22Rv1 (cell line): ENCODE measurements at regions not wholly inside any gene's neighbourhood (a gene's known extent, or its start where the extent isn't known, plus 50 kb on each side); places are given as distances from the start of the nearest gene placed in this dataset.
"Not testable (repeated sequence)": the region's sequence is repeated elsewhere in the genome, so short reads cannot be mapped to it uniquely, and the experiment has no call there.

ENCODE experiments used
- H3K27ac ChIP-seq: fragments of 450-650 bp; 2 replicates; pipeline ENCODE4 v1.5.1; 2017
- ZFX ChIP-seq: fragments of 450-650 bp; IDR thresholded peaks from 2 replicates; pipeline ENCODE4 v1.6.1; 2017; ENCODE audit warnings: antibody characterized with exemption, borderline replicate concordance
- TF ChIP-seq, protein P1 (sequence below): fragments of 450-650 bp; IDR thresholded peaks from 2 replicates; pipeline ENCODE4 v1.5.1; 2017; ENCODE audit warnings: mild to moderate bottlenecking

DNA sequence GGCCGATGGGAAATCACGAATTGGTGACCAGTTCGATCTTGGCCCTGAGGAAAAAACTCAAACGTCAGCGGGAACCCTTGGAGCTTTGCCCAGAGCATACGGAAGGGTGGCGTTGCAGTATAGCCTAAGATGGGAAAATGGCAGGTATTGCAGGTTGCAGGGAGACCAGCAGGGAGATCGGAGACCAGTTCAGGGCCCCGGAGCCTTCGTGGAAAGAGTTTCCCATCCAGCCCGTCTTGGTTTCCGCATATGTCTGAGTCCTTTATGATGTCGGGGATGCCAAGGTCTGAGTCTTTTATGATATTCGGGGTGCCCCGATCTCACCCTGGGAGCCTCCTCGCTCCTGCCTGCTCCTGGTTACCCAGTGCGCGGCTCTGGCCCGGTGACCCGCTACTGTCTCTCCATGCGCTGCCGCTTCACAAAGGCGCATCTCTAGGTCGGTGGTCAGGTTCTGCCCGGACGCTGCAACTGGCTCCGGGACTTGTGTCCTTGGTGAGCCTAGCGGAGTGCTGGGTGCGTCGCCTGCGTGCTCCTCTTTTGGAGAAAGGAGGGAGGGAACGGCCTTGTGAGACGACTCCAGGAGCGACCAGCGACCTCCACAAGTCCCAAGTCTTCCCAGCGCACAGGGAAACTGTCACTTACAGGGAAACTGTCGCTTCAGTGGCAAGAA is 94.2 kb downstream of the PRKAB2 start:
- TF ChIP-seq ZFX = no peak
- TF ChIP-seq, protein P1, sequence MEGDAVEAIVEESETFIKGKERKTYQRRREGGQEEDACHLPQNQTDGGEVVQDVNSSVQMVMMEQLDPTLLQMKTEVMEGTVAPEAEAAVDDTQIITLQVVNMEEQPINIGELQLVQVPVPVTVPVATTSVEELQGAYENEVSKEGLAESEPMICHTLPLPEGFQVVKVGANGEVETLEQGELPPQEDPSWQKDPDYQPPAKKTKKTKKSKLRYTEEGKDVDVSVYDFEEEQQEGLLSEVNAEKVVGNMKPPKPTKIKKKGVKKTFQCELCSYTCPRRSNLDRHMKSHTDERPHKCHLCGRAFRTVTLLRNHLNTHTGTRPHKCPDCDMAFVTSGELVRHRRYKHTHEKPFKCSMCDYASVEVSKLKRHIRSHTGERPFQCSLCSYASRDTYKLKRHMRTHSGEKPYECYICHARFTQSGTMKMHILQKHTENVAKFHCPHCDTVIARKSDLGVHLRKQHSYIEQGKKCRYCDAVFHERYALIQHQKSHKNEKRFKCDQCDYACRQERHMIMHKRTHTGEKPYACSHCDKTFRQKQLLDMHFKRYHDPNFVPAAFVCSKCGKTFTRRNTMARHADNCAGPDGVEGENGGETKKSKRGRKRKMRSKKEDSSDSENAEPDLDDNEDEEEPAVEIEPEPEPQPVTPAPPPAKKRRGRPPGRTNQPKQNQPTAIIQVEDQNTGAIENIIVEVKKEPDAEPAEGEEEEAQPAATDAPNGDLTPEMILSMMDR = no peak
- no peak overlapping the region for H3K27ac ChIP-seq

DNA sequence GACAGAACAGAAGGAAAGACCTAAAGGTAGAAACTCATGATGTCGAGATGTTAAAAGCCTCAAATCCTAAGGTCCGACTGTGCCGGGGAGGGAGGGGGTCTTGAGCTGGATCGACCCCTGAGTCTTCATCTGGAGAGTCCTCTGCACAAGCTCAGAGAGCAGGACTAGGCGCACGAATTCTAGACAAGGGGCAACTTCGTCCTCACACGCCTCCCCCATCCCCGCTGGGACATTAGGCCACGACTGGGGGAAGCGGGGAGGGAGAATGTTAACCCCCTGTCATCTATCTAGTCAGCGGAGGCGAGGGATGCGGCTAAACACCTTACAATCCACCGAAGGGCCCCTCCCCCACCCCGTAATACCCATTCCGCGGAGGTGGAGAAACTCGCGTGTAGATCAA is 94.7 kb downstream of the PRKAB2 start:
- TF ChIP-seq, protein P1 = no peak
- no peak for TF ChIP-seq ZFX

DNA sequence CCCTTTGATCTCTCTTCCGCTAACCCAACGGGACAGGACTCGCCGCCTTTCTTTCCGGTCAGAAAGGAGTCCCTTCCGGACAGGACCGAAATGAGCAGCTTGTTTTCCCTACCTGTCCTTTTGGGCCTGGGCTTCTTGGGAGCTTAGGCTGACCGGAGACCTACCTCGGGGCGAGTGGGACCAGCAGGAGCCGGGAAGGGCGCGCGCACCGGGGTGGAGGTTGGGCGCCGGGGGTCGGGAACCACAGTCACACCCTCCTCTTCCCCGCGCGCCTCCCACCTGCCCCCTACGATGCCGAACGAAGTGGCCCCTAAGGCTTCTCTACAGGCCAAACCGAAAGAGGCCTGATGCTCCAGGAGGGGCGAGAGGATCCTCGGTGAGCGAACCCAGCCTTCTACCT is 95.2 kb downstream of the PRKAB2 start:
- TF ChIP-seq, protein P1 = no peak
- no peak for TF ChIP-seq ZFX

More for the DNA sequence above, 94.7 kb downstream of the PRKAB2 start:
- no peak overlapping the region for H3K27ac ChIP-seq

DNA sequence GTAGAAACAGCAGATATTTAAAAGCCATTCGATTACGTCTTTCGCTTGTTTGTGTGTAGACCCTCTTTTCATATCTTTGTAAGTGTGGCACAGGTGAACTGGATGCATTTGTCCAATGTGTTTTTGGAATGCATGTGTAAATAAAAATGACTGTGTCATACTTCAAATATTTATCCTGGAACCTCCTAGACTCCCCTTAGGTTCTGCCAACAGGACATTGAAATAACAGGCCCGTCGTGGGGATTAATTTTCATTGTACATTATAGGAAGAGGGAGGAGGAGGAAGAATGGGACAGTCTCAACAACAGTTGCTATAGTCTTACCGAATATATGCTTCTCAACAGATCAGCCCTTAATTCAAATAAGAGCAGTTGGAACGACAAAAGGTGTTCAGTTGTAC is 95.8 kb downstream of the PRKAB2 start:
- TF ChIP-seq ZFX = no peak
- TF ChIP-seq, protein P1 = no peak
- H3K27ac ChIP-seq = no peak overlapping the region

More for the DNA sequence above, 95.2 kb downstream of the PRKAB2 start:
- H3K27ac ChIP-seq = no peak overlapping the region

DNA sequence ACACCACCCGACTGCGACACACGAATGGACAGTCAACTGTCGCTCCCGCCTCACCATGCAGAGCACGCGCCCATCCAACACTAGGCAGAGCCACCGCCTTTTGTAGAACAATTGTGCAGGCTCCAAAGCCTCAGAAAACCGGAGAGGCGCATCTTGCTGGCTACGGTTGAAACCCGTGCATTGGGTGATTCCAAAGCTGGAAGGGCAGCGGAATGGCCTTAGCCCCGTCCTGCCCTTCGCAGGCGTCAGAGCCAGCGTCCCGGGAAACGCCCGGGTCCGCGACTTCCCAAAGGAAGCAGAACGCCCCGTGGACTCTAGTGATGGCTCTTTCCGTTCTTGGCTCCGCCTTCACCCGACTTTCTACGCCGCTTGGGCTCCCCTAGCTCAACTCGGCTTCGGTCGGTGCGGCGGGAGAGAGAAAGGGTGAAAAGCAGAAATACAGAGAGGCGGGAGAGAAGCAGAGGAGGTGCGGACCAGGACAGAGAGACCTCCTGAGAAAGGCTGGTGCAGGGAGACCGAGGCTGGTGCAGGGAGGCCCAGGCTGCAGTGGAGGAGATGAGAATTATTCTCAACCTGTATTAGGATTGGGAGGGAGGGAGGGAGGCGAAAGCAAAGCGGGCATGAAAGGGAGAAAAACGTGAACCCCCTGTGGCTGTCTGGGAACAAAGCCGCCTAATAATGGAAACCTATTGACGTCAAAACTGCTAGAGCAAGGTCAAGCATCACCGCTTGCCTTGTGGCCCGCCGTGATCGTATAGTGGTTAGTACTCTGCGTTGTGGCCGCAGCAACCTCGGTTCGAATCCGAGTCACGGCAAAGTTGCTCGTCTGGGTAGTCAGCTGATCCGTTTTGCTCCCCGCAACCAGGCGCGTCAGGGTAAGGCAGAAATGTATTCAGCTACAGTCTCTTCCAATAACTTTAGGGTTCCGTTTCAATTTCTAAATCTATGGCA is 99.5 kb downstream of the PRKAB2 start:
- no peak overlapping the region for H3K27ac ChIP-seq
- no peak for TF ChIP-seq ZFX
- TF ChIP-seq, protein P1 = no peak

DNA sequence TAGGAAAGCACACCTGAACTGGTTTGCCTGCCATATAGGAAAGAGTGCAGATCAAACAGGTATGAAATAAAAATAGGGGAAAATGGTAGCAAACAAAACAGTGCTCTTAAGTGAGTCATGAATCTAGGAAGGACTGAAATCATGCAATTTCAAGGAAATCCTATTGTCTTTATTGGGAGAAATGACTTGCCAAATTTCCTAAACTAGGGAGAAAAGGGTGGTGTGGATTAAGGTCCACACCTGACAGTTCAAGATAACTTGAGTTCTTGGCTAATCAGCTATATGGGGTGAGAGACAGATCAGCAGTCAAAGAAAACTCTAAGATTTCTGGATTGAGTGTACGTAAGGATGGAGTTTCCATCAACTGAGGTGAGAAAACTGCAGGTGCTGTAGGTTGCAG is 101.1 kb downstream of the PRKAB2 start:
- H3K27ac ChIP-seq = no peak overlapping the region
- TF ChIP-seq, protein P1 = no peak
- no peak for TF ChIP-seq ZFX

DNA sequence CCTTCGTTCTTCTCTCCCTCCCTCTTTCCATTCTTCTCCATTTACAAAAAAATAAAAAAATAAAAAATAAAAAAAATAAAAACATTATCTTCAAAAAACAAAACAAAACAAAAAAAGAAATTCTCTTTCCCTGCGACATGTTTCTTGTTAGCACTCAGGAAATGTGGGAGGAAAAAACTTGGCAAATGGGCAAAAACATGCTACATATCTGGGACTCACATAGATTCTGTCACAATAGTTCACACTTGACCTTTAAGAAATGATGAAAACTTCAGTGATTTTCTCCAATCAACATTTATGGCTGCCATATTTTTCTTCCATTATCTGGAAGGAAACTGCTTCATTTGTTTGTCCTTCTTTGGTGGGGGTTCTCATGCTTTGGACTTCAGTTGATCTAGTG is 109.3 kb downstream of the PRKAB2 start:
- no peak overlapping the region for H3K27ac ChIP-seq
- TF ChIP-seq ZFX = no peak

DNA sequence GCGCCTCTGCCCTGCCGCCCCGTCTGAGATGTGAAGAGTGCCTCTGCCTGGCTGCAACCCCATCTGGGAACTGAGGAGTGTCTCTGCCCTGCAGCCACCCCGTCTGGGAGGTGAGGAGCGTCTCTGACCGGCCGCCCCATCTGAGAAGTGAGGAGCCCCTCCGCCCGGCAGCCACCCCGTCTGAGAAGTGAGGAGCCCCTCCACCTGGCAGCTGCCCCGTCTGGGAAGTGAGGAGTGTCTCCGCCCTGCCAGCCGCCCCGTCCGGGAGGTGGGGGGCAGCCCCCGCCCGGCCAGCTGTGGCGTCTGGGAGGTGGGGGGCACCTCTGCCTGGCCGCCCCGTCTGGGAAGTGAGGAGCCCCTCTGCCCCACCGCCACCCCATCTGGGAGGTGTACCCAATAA is 110.4 kb downstream of the PRKAB2 start:
- H3K27ac ChIP-seq = not testable (repeated sequence)
